GM18511 (cell line): ENCODE measurements at regions not wholly inside any gene's neighbourhood (a gene's known extent, or its start where the extent isn't known, plus 50 kb on each side); places are given as distances from the start of the nearest gene placed in this dataset.
"Not testable (repeated sequence)": the region's sequence is repeated elsewhere in the genome, so short reads cannot be mapped to it uniquely, and the experiment has no call there.

Experiments used
- ATAC-seq: cut with Tn5 transposase; IDR thresholded peaks from one replicate; pipeline ENCODE4 v1.9.1; 2021; ENCODE audit warnings: mild to moderate bottlenecking, moderate library complexity; ENCODE audit not compliant: unreplicated experiment

GRCh38 chr2:15818318-15818753 is 122.0 kb upstream of the MYCN start:
- ATAC-seq: no peak

- ATAC-seq: no peak
Measured at GRCh38 chr2:15818881-15819280, 121.5 kb upstream of the MYCN start.

- ATAC-seq: no peak
Measured at GRCh38 chr2:15819562-15820256, 120.6 kb upstream of the MYCN start.

- no peak for ATAC-seq
Measured at GRCh38 chr2:15820257-15820566, 120.1 kb upstream of the MYCN start.

- ATAC-seq: no peak
Measured at GRCh38 chr2:15820927-15821326, 119.4 kb upstream of the MYCN start.

- ATAC-seq: no peak
Measured at GRCh38 chr2:15822151-15823044, 118.0 kb upstream of the MYCN start.

GRCh38 chr2:15823459-15824396 is 116.6 kb upstream of the MYCN start:
- ATAC-seq: no peak

- not testable (repeated sequence) for ATAC-seq
Measured at GRCh38 chr2:15824467-15824866, 115.9 kb upstream of the MYCN start.

- no peak for ATAC-seq
Measured at GRCh38 chr2:15825276-15825980, 114.9 kb upstream of the MYCN start.

GRCh38 chr2:15826273-15826717 is 114.1 kb upstream of the MYCN start:
- no peak for ATAC-seq

GRCh38 chr2:15827001-15827400 is 113.3 kb upstream of the MYCN start:
- no peak for ATAC-seq

- ATAC-seq: no peak
Measured at GRCh38 chr2:15828576-15828975, 111.8 kb upstream of the MYCN start.

GRCh38 chr2:15829091-15829801 is 111.1 kb upstream of the MYCN start:
- ATAC-seq: no peak

- no peak for ATAC-seq
Measured at GRCh38 chr2:15829985-15830384, 110.4 kb upstream of the MYCN start.

- ATAC-seq: no peak
Measured at GRCh38 chr2:15830937-15831549, 109.3 kb upstream of the MYCN start.

GRCh38 chr2:15832030-15832709 is 108.2 kb upstream of the MYCN start:
- ATAC-seq: no peak

- ATAC-seq: no peak
Measured at GRCh38 chr2:15832849-15833680, 107.3 kb upstream of the MYCN start.

GRCh38 chr2:15833731-15834130 is 106.6 kb upstream of the MYCN start:
- no peak for ATAC-seq
